ENCODE measurements at regions not wholly inside any gene's neighbourhood (a gene's known extent, or its start where the extent isn't known, plus 50 kb on each side); places are given as distances from the start of the nearest gene placed in this dataset.
"Not testable (repeated sequence)": the region's sequence is repeated elsewhere in the genome, so short reads cannot be mapped to it uniquely, and the experiment has no call there.

DNA sequence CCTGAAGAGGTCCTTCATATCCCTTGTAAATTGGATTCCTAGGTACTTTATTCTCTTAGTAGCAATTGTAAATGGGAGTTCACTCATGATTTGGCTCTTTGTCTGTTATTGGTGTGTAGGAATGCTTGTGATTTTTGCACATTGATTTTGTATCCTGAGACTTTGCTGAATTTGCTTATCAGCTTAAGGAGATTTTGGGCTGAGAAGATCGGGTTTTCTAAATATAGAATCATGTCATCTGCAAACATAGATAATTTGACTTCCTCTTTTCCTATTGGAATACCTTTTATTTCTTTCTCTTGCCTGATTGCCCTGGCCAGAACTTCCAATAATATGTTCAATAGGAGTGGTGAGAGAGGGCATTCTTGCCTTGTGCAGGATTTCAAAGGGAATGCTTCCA lies 191.9 kb downstream of the PRELID2 start:
- H3K27ac Mint-ChIP-seq; H4K20me1 ChIP-seq (replicated peaks; ENCODE audit: insufficient read depth); H3K79me2 ChIP-seq (replicated peaks; ENCODE audit: insufficient read depth); H3F3A ChIP-seq (replicated peaks; ENCODE audit: low read depth); H3K9me2 ChIP-seq (ENCODE audit: insufficient read depth); ATAC-seq; H3K27ac ChIP-seq (ENCODE audit: low read depth); H3K4me3 Mint-ChIP-seq; H3K36me3 ChIP-seq (ENCODE audit: insufficient read depth); H3K4me2 ChIP-seq; H3K4me3 ChIP-seq; DNase-seq (ENCODE audit: low spot score); H3K9me3 Mint-ChIP-seq; H3K27me3 Mint-ChIP-seq (ENCODE audit: insufficient read depth, low read depth, poor library complexity); H3K4me1 ChIP-seq (ENCODE audit: insufficient read depth); H3K4me1 Mint-ChIP-seq; H2AFZ ChIP-seq; H3K36me3 Mint-ChIP-seq (ENCODE audit: low read depth); H3K27me3 ChIP-seq (ENCODE audit: insufficient read depth): not testable (repeated sequence)

DNA sequence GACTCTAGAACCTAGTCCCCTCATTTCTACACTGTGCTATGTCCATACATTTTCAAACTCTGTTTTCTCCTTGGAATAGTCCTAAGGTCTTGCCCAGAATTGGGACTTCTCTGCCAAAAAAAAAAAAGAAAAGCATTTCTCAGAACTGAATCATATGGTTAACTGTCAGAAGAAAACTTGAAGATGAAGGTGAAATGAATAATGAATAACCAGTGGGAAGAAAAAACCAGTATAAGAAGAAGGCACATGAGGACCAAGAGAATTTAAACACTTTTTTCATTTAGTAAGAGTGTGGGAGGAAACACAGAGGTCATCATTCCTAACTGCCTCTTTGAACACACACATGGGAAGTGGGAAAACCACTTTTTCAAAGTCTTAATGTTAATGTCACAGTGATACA lies 197.7 kb downstream of the PRELID2 start:
- Mint-ChIP-seq H3K27me3 (ENCODE audit: insufficient read depth, low read depth, poor library complexity) (no peaks in the 10 kb centered on the region), H3K4me1 (peaks cover 4% of the 10 kb centered on the region; the same call in 1 of the 3 replicates)
- no peak overlapping the region for H3K4me3 ChIP-seq

DNA sequence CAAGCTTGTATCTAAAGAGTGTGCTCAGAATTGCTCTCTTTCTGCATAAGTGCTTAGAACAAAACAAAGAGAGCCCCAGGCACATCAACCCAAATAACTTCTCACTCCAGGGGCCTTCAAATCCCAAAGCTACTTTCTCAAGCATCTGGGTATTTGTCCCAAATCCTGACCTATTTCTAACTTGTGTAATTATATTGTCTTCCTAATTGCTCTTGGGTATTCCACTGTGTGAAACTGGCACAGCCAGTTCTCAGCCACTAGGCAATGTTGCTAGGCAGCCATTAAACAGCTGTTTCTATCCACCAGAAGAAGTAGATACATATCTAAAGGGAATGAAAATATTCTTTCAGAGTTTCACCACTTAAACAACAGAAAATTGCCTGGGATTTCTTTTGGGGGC lies 198.8 kb downstream of the PRELID2 start:
- Histone ChIP-seq H3K4me2 (no peak overlapping the region), H3K9me2 (ENCODE audit: insufficient read depth) (no peaks in the 10 kb centered on the region), H3K79me2 (replicated peaks; ENCODE audit: insufficient read depth) (no peaks in the 10 kb centered on the region), H3K36me3 (ENCODE audit: insufficient read depth) (no peaks in the 10 kb centered on the region), H3K4me1 (ENCODE audit: insufficient read depth) (peaks cover 6% of the 10 kb centered on the region; the same call in 1 of the 2 replicates), H4K20me1 (replicated peaks; ENCODE audit: insufficient read depth) (no peaks in the 10 kb centered on the region; the same call in 1 of the 2 replicates), H2AFZ (no peak overlapping the region), H3K4me3 (no peak overlapping the region), H3K27ac (ENCODE audit: low read depth) (no peak overlapping the region), H3K27me3 (ENCODE audit: insufficient read depth) (no peaks in the 10 kb centered on the region), H3F3A (replicated peaks; ENCODE audit: low read depth) (no peaks in the 10 kb centered on the region)
- no peak overlapping the region for H3K27ac Mint-ChIP-seq
- no peaks in the 10 kb centered on the region for H3K36me3 Mint-ChIP-seq (ENCODE audit: low read depth)
- no peaks in the 10 kb centered on the region for H3K27me3 Mint-ChIP-seq (ENCODE audit: insufficient read depth, low read depth, poor library complexity)
- no peak for ATAC-seq
- no peak for DNase-seq (ENCODE audit: low spot score)
- peaks cover 4% of the 10 kb centered on the region; the same call in 1 of the 3 replicates for H3K4me1 Mint-ChIP-seq
- H3K9me3 Mint-ChIP-seq = no peaks in the 10 kb centered on the region
- H3K4me3 Mint-ChIP-seq = no peak overlapping the region
- TF ChIP-seq, protein P1, sequence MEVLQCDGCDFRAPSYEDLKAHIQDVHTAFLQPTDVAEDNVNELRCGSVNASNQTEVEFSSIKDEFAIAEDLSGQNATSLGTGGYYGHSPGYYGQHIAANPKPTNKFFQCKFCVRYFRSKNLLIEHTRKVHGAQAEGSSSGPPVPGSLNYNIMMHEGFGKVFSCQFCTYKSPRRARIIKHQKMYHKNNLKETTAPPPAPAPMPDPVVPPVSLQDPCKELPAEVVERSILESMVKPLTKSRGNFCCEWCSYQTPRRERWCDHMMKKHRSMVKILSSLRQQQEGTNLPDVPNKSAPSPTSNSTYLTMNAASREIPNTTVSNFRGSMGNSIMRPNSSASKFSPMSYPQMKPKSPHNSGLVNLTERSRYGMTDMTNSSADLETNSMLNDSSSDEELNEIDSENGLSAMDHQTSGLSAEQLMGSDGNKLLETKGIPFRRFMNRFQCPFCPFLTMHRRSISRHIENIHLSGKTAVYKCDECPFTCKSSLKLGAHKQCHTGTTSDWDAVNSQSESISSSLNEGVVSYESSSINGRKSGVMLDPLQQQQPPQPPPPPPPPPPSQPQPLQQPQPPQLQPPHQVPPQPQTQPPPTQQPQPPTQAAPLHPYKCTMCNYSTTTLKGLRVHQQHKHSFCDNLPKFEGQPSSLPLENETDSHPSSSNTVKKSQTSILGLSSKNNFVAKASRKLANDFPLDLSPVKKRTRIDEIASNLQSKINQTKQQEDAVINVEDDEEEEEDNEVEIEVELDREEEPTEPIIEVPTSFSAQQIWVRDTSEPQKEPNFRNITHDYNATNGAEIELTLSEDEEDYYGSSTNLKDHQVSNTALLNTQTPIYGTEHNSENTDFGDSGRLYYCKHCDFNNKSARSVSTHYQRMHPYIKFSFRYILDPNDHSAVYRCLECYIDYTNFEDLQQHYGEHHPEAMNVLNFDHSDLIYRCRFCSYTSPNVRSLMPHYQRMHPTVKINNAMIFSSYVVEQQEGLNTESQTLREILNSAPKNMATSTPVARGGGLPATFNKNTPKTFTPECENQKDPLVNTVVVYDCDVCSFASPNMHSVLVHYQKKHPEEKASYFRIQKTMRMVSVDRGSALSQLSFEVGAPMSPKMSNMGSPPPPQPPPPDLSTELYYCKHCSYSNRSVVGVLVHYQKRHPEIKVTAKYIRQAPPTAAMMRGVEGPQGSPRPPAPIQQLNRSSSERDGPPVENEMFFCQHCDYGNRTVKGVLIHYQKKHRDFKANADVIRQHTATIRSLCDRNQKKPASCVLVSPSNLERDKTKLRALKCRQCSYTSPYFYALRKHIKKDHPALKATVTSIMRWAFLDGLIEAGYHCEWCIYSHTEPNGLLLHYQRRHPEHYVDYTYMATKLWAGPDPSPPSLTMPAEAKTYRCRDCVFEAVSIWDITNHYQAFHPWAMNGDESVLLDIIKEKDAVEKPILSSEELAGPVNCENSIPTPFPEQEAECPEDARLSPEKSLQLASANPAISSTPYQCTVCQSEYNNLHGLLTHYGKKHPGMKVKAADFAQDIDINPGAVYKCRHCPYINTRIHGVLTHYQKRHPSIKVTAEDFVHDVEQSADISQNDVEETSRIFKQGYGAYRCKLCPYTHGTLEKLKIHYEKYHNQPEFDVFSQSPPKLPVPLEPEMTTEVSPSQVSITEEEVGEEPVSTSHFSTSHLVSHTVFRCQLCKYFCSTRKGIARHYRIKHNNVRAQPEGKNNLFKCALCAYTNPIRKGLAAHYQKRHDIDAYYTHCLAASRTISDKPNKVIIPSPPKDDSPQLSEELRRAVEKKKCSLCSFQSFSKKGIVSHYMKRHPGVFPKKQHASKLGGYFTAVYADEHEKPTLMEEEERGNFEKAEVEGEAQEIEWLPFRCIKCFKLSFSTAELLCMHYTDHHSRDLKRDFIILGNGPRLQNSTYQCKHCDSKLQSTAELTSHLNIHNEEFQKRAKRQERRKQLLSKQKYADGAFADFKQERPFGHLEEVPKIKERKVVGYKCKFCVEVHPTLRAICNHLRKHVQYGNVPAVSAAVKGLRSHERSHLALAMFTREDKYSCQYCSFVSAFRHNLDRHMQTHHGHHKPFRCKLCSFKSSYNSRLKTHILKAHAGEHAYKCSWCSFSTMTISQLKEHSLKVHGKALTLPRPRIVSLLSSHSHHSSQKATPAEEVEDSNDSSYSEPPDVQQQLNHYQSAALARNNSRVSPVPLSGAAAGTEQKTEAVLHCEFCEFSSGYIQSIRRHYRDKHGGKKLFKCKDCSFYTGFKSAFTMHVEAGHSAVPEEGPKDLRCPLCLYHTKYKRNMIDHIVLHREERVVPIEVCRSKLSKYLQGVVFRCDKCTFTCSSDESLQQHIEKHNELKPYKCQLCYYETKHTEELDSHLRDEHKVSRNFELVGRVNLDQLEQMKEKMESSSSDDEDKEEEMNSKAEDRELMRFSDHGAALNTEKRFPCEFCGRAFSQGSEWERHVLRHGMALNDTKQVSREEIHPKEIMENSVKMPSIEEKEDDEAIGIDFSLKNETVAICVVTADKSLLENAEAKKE (CRISPR knock-in tag; IDR thresholded peaks at IDR 0.05) = no peak
- no peak for TF ChIP-seq NANOG (IDR thresholded peaks at IDR 0.05; ENCODE audit: borderline replicate concordance)

More for the DNA sequence above, 197.7 kb downstream of the PRELID2 start:
- TF ChIP-seq ZNF331 (CRISPR knock-in tag; IDR thresholded peaks at IDR 0.05; ENCODE audit: low read depth) = no peak
- no peak for TF ChIP-seq STAT1 (IDR thresholded peaks at IDR 0.05; ENCODE audit: unreplicated experiment)
- TF ChIP-seq JUNB (IDR thresholded peaks at IDR 0.05; ENCODE audit: unreplicated experiment) = no peak
- no peak for TF ChIP-seq EZH2phosphoT487 (IDR thresholded peaks at IDR 0.05; ENCODE audit: unreplicated experiment)
- TF ChIP-seq NANOG (IDR thresholded peaks at IDR 0.05; ENCODE audit: borderline replicate concordance) = no peak
- TF ChIP-seq, protein P2, sequence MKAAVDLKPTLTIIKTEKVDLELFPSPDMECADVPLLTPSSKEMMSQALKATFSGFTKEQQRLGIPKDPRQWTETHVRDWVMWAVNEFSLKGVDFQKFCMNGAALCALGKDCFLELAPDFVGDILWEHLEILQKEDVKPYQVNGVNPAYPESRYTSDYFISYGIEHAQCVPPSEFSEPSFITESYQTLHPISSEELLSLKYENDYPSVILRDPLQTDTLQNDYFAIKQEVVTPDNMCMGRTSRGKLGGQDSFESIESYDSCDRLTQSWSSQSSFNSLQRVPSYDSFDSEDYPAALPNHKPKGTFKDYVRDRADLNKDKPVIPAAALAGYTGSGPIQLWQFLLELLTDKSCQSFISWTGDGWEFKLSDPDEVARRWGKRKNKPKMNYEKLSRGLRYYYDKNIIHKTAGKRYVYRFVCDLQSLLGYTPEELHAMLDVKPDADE (IDR thresholded peaks at IDR 0.05) = no peak
- no peak for TF ChIP-seq CREB1 (CRISPR knock-in tag; IDR thresholded peaks at IDR 0.05; ENCODE audit: low read depth)
- TF ChIP-seq, protein P3, sequence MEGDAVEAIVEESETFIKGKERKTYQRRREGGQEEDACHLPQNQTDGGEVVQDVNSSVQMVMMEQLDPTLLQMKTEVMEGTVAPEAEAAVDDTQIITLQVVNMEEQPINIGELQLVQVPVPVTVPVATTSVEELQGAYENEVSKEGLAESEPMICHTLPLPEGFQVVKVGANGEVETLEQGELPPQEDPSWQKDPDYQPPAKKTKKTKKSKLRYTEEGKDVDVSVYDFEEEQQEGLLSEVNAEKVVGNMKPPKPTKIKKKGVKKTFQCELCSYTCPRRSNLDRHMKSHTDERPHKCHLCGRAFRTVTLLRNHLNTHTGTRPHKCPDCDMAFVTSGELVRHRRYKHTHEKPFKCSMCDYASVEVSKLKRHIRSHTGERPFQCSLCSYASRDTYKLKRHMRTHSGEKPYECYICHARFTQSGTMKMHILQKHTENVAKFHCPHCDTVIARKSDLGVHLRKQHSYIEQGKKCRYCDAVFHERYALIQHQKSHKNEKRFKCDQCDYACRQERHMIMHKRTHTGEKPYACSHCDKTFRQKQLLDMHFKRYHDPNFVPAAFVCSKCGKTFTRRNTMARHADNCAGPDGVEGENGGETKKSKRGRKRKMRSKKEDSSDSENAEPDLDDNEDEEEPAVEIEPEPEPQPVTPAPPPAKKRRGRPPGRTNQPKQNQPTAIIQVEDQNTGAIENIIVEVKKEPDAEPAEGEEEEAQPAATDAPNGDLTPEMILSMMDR (conservative IDR thresholded peaks at IDR 0.05; ENCODE audit: low read depth in 2 of 2) = no peak
- H3K9me3 Mint-ChIP-seq = no peaks in the 10 kb centered on the region
- no peak overlapping the region for H3K27ac Mint-ChIP-seq
- H3K9me2 ChIP-seq (ENCODE audit: insufficient read depth) = no peaks in the 10 kb centered on the region
- H2AFZ ChIP-seq = no peak overlapping the region
- H3K79me2 ChIP-seq (replicated peaks; ENCODE audit: insufficient read depth) = no peaks in the 10 kb centered on the region
- H3K36me3 ChIP-seq (ENCODE audit: insufficient read depth) = no peaks in the 10 kb centered on the region
- H3K4me2 ChIP-seq = no peak overlapping the region
- H3K27me3 ChIP-seq (ENCODE audit: insufficient read depth) = no peaks in the 10 kb centered on the region
- H3K36me3 Mint-ChIP-seq (ENCODE audit: low read depth) = no peaks in the 10 kb centered on the region
- no peak overlapping the region for H3K27ac ChIP-seq (ENCODE audit: low read depth)
- H3F3A ChIP-seq (replicated peaks; ENCODE audit: low read depth) = no peaks in the 10 kb centered on the region
- H3K4me1 ChIP-seq (ENCODE audit: insufficient read depth) = no peaks in the 10 kb centered on the region
- H3K4me3 Mint-ChIP-seq = no peak overlapping the region
- H4K20me1 ChIP-seq (replicated peaks; ENCODE audit: insufficient read depth) = no peaks in the 10 kb centered on the region; the same call in 1 of the 2 replicates
- no peak for DNase-seq (ENCODE audit: low spot score)
- no peak for ATAC-seq

Data from GM23338 (cell line).